H1 (cell line): ENCODE measurements at regions not wholly inside any gene's neighbourhood (a gene's known extent, or its start where the extent isn't known, plus 50 kb on each side); places are given as distances from the start of the nearest gene placed in this dataset.
"Not testable (repeated sequence)": the region's sequence is repeated elsewhere in the genome, so short reads cannot be mapped to it uniquely, and the experiment has no call there.

Source experiments
- CTCF ChIA-PET: fragments of 300-600 bp; sonication (Branson Sonifier 250); formaldehyde crosslinking; loops from one replicate; lab custom pipeline; 2021; ENCODE audit not compliant: partially characterized antibody; lab: Charles Lee
- POLR2A ChIA-PET: fragments of 300-600 bp; sonication (Branson Sonifier 250); formaldehyde crosslinking; loops from one replicate; lab custom pipeline; 2021; ENCODE audit warnings: inconsistent platforms; ENCODE audit not compliant: partially characterized antibody; lab: Charles Lee
- DNase-seq, 2 experiments: peaks; one replicate each; pipeline versions ENCODE4 v3.0.0 to v3.0.0-alpha.2; 2010 to 2022; ENCODE audit warnings: low spot score in 2 of 2, low read depth in 1 of 2, mixed read lengths in 1 of 2
- FAIRE-seq: peaks from 2 replicates; lab custom pipeline; 2011; peaks lifted over from hg19 to GRCh38; lab: Jason Lieb, UNC
- H2AFZ ChIP-seq: 2 replicates; pipeline ENCODE4 v1.8.1; 2012; ENCODE audit warnings: low read length, inconsistent platforms
- H2AK5ac ChIP-seq: 2 replicates; pipeline ENCODE4 v1.6.1; 2013; ENCODE audit warnings: low read depth, low read length
- H2BK120ac ChIP-seq: replicated peaks from 2 replicates; pipeline ENCODE3; 2013; ENCODE audit warnings: low read depth, low read length, inconsistent platforms
- H2BK12ac ChIP-seq: 2 replicates; pipeline ENCODE4 v1.6.1; 2013; ENCODE audit warnings: low read depth, low read length
- H2BK15ac ChIP-seq: 2 replicates; pipeline ENCODE4 v1.6.1; 2013; ENCODE audit warnings: low read length
- H2BK20ac ChIP-seq: 2 replicates; pipeline ENCODE4 v1.6.1; 2013; ENCODE audit warnings: low read length
- H2BK5ac ChIP-seq: 2 replicates; pipeline ENCODE4 v1.6.1; 2013; ENCODE audit warnings: low read depth, low read length
- H3K14ac ChIP-seq: 2 replicates; pipeline ENCODE4 v1.6.1; 2013; ENCODE audit warnings: inconsistent platforms; ENCODE audit not compliant: insufficient read length
- H3K18ac ChIP-seq: 2 replicates; pipeline ENCODE4 v1.6.1; 2013; ENCODE audit warnings: low read length; ENCODE audit errors: extremely low read depth
- H3K23ac ChIP-seq: 2 replicates; pipeline ENCODE4 v1.6.1; 2013; ENCODE audit warnings: inconsistent platforms; ENCODE audit not compliant: insufficient read length
- H3K23me2 ChIP-seq: 2 replicates; pipeline ENCODE4 v1.6.1; 2013; ENCODE audit warnings: low read depth, low read length
- H3K27ac ChIP-seq: 2 replicates; pipeline ENCODE4 v1.6.1; 2011; ENCODE audit warnings: low read depth, low read length, inconsistent platforms
- H3K27me3 ChIP-seq, 4 experiments: replicated peaks in 1 of 4; 1 replicate in 1 of 4; 2 replicates in 3 of 4; pipeline versions ENCODE4 v1.6.1 to v1.8.1; 2011 to 2013; ENCODE audit warnings: low read length in 3 of 4, mild to moderate bottlenecking in 3 of 4, inconsistent platforms in 2 of 4, mixed read lengths in 2 of 4, moderate library complexity in 1 of 4; ENCODE audit not compliant: control insufficient read depth in 3 of 4, insufficient read depth in 3 of 4; ENCODE audit errors: extremely low read depth in 1 of 4
- H3K36me3 ChIP-seq, 4 experiments: 2 replicates each; pipeline versions ENCODE4 v1.6.1 to v1.8.1; 2011 to 2013; ENCODE audit warnings: mild to moderate bottlenecking in 4 of 4, low read length in 3 of 4, moderate library complexity in 2 of 4, control low read depth in 1 of 4, inconsistent platforms in 1 of 4; ENCODE audit not compliant: insufficient read depth in 4 of 4, control insufficient read depth in 2 of 4
- H3K4ac ChIP-seq: replicated peaks from 2 replicates; pipeline ENCODE3; 2013; ENCODE audit warnings: low read length, low read depth, mixed read lengths, inconsistent platforms; ENCODE audit not compliant: insufficient read length
- H3K4me1 ChIP-seq, 4 experiments: replicated peaks in 1 of 4; 1 replicate in 1 of 4; 2 replicates in 3 of 4; pipeline versions ENCODE4 v1.6.1 to v1.8.1; 2011 to 2013; ENCODE audit warnings: low read length in 3 of 4, inconsistent platforms in 2 of 4, mixed read lengths in 1 of 4; ENCODE audit not compliant: insufficient read depth in 4 of 4, control insufficient read depth in 3 of 4
- H3K4me2 ChIP-seq, 2 experiments: 2 replicates each; pipeline versions ENCODE4 v1.6.1 to v1.8.1; 2011 to 2013; ENCODE audit warnings: low read depth in 2 of 2, low read length in 2 of 2, control low read depth in 1 of 2, inconsistent platforms in 1 of 2, mild to moderate bottlenecking in 1 of 2; ENCODE audit not compliant: insufficient read depth in 1 of 2
- H3K4me3 ChIP-seq, 4 experiments: fragments of 200-600, 300-600 bp in 1 of 4; sonication (generic), shearing (Covaris generic), sonication (Bioruptor Twin) in 1 of 4; 2 replicates each; pipeline versions ENCODE4 v1.5.1 to v1.8.1; 2011 to 2016; ENCODE audit warnings: low read length in 4 of 4, low read depth in 3 of 4, control low read depth in 2 of 4, inconsistent platforms in 2 of 4, mild to moderate bottlenecking in 2 of 4, mixed read lengths in 1 of 4, moderate library complexity in 1 of 4; ENCODE audit not compliant: insufficient read depth in 2 of 4; ENCODE audit errors: extremely low read depth in 1 of 4
- H3K56ac ChIP-seq: replicated peaks from 2 replicates; pipeline ENCODE3; 2013; ENCODE audit warnings: low read depth, mild to moderate bottlenecking, mixed read lengths, low read length, inconsistent platforms; ENCODE audit not compliant: insufficient read length
- H3K79me1 ChIP-seq: 2 replicates; pipeline ENCODE4 v1.6.1; 2013; ENCODE audit warnings: low read depth, low read length, control low read depth
- H3K79me2 ChIP-seq, 2 experiments: 2 replicates each; pipeline versions ENCODE4 v1.6.1 to v1.8.1; 2012 to 2013; ENCODE audit warnings: low read length in 2 of 2, mild to moderate bottlenecking in 2 of 2, inconsistent platforms in 1 of 2; ENCODE audit not compliant: insufficient read depth in 2 of 2, control insufficient read depth in 1 of 2
- H3K9ac ChIP-seq, 4 experiments: replicated peaks in 1 of 4; 1 replicate in 1 of 4; 2 replicates in 3 of 4; pipeline versions ENCODE4 v1.6.1 to v1.8.1; 2011 to 2013; ENCODE audit warnings: low read depth in 3 of 4, low read length in 3 of 4, control low read depth in 2 of 4, mild to moderate bottlenecking in 2 of 4, moderate library complexity in 2 of 4, inconsistent platforms in 1 of 4; ENCODE audit errors: extremely low read depth in 1 of 4
- H3K9me3 ChIP-seq, 2 experiments: 2 replicates each; pipeline versions ENCODE4 v1.6.1 to v1.8.1; 2012 to 2013; ENCODE audit warnings: mild to moderate bottlenecking in 2 of 2, moderate library complexity in 2 of 2, control low read depth in 1 of 2, inconsistent platforms in 1 of 2, low read depth in 1 of 2, low read length in 1 of 2, mixed read lengths in 1 of 2; ENCODE audit not compliant: insufficient read depth in 2 of 2
- H4K20me1 ChIP-seq, 2 experiments: replicated peaks in 1 of 2; 2 replicates each; pipeline versions ENCODE3 to v1.8.1; 2011 to 2013; ENCODE audit warnings: inconsistent platforms in 2 of 2, low read length in 2 of 2, mild to moderate bottlenecking in 1 of 2; ENCODE audit not compliant: insufficient read depth in 2 of 2, control insufficient read depth in 1 of 2
- H4K5ac ChIP-seq: 2 replicates; pipeline ENCODE4 v1.6.1; 2013; ENCODE audit warnings: low read length, low read depth, mixed read lengths, inconsistent platforms; ENCODE audit not compliant: insufficient read length
- H4K8ac ChIP-seq: 2 replicates; pipeline ENCODE4 v1.8.0; 2013; ENCODE audit warnings: mild to moderate bottlenecking, moderate library complexity, low read length, inconsistent platforms; ENCODE audit not compliant: insufficient read depth; ENCODE audit errors: extremely low read depth
- H4K91ac ChIP-seq: replicated peaks from 2 replicates; pipeline ENCODE3; 2013; ENCODE audit warnings: low read length, mixed read lengths, inconsistent platforms; ENCODE audit not compliant: insufficient read length
- CEBPB ChIP-seq: IDR thresholded peaks from 2 replicates; pipeline ENCODE4 v1.6.1; 2012; ENCODE audit warnings: low read depth, low read length
- WGBS, 2 experiments: shearing (Covaris generic) in 1 of 2; methylation state at CpG; one replicate each; pipeline versions ENCODE4 v1.1.6 to v1.1.7; 2013 to 2015; ENCODE audit warnings: low lambda C conversion rate in 2 of 2, mixed read lengths in 2 of 2, inconsistent platforms in 1 of 2, low coverage in 1 of 2, missing lambda C conversion rate in 1 of 2; ENCODE audit not compliant: insufficient replicate concordance in 2 of 2, insufficient coverage in 1 of 2, insufficient read length in 1 of 2; ENCODE audit errors: extremely low coverage in 1 of 2, missing lambda C conversion rate in 1 of 2; 5-methylcytosine and 5-hydroxymethylcytosine counted together

- not testable (repeated sequence) for H3K18ac ChIP-seq, H2BK5ac ChIP-seq, H3K56ac ChIP-seq, H3K36me3 ChIP-seq, H2AFZ ChIP-seq, H3K4me2 ChIP-seq, H3K79me1 ChIP-seq, H3K4ac ChIP-seq, H3K14ac ChIP-seq, H4K8ac ChIP-seq, H3K23ac ChIP-seq, H4K20me1 ChIP-seq, H3K27ac ChIP-seq, H2BK120ac ChIP-seq, DNase-seq, H3K9ac ChIP-seq, H3K79me2 ChIP-seq, H4K91ac ChIP-seq, H3K27me3 ChIP-seq, H2AK5ac ChIP-seq, H4K5ac ChIP-seq, H2BK12ac ChIP-seq, H3K4me1 ChIP-seq, H3K23me2 ChIP-seq, H3K9me3 ChIP-seq, H2BK20ac ChIP-seq, FAIRE-seq, H2BK15ac ChIP-seq
- 79% methylated on average over 21 of the region's 21 CpGs; no CpG with 5 or more reads in 1 of the 2 experiments for WGBS, 2 experiments
- ChIA-PET POLR2A (interaction anchor here (0.6 to 7.6 kb wide), 9 partner anchors 13 to 178 kb away, joined by 3 to 55 read pairs (median 8); partner anchors contain the start of gene TRIM27), CTCF (interaction anchor here (0.7 to 7.7 kb wide), 23 partner anchors 10 to 179 kb away, joined by 3 to 107 read pairs (median 5); partner anchors contain the start of gene TRIM27)
- peak; percentile 6; the same call in 1 of the 2 replicates for TF ChIP-seq CEBPB
- H3K4me3 ChIP-seq: 0 out of 8 replicates have a peak overlapping the region, but pooled peaks of 1 of the 4 experiments have one; percentile 95
Measured at GRCh38 chr6:28836703-28837102, 87.1 kb downstream of the TRIM27 start.
